Activated naive CD8-positive, alpha-beta T cell treated with anti-CD3 and anti-CD28 coated beads, Interleukin-2, amount 10 ng/mL, durations not matched to agents 7 days and 5 days (primary cell): ENCODE measurements at regions not wholly inside any gene's neighbourhood (a gene's known extent, or its start where the extent isn't known, plus 50 kb on each side); places are given as distances from the start of the nearest gene placed in this dataset.
"Not testable (repeated sequence)": the region's sequence is repeated elsewhere in the genome, so short reads cannot be mapped to it uniquely, and the experiment has no call there.

Source experiments
- ATAC-seq: fragments of 150-1000 bp; cut with Tn5 transposase; one replicate; pipeline ENCODE4 v1.10.0; 2021; ENCODE audit warnings: low read depth, moderate library complexity
- POLR2A ChIA-PET: fragments of 350-600 bp; sonication (Branson Sonifier 250); formaldehyde crosslinking; loops from one replicate; lab custom pipeline; 2021; ENCODE audit warnings: antibody characterized with exemption; lab: Charles Lee
- DNase-seq: peaks from one replicate; pipeline ENCODE4 v3.0.0; 2021
- H3K27ac Mint-ChIP-seq: one replicate; pipeline ENCODE4 v1.8.0; 2022; ENCODE audit warnings: mild to moderate bottlenecking, mixed read lengths
- H3K27me3 Mint-ChIP-seq: one replicate; pipeline ENCODE4 v1.8.0; 2022; ENCODE audit warnings: mild to moderate bottlenecking, moderate library complexity, mixed read lengths
- H3K36me3 Mint-ChIP-seq: one replicate; pipeline ENCODE4 v1.8.0; 2021; ENCODE audit warnings: mild to moderate bottlenecking, mixed read lengths
- H3K4me1 Mint-ChIP-seq: one replicate; pipeline ENCODE4 v1.8.0; 2021; ENCODE audit warnings: mixed read lengths
- H3K4me3 Mint-ChIP-seq: one replicate; pipeline ENCODE4 v1.8.0; 2022; ENCODE audit warnings: mild to moderate bottlenecking, moderate library complexity, mixed read lengths
- H3K9me3 Mint-ChIP-seq: one replicate; pipeline ENCODE4 v1.8.0; 2021; ENCODE audit warnings: mixed read lengths

DNA sequence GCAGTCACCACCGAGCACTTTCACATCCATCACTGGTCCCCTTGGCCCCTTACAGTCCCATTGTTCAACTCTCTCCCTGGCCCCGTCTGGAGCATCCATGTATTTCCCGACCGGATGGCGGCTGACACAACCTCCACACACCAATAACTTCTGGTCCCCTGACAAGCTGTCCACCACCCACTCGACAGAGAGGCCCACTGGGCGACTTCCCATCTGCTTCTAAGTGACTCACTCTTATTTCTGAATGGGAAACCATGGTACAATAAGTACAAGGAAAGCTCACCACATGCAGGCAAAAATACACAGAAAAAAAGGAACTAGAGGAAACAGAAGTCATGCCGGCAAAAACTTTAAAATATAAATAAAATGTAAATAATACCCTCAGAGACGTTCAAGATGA, 82.9 kb upstream of the RAB12 start:
- H3K27ac Mint-ChIP-seq = peak overlapping the region; percentile 80
- POLR2A ChIA-PET = interaction anchor here (1.5 kb wide), 1 partner anchor 48 kb away, joined by 3 read pairs; no protein-coding TSS in a partner anchor
- H3K27me3 Mint-ChIP-seq = peaks cover 20% of the 10 kb centered on the region
- peaks cover 8% of the 10 kb centered on the region for H3K9me3 Mint-ChIP-seq
- no peak for ATAC-seq
- peaks cover 29% of the 10 kb centered on the region for H3K4me1 Mint-ChIP-seq
- H3K36me3 Mint-ChIP-seq = peaks cover 9% of the 10 kb centered on the region
- H3K4me3 Mint-ChIP-seq = peak overlapping the region; percentile 70
- DNase-seq = no peak

DNA sequence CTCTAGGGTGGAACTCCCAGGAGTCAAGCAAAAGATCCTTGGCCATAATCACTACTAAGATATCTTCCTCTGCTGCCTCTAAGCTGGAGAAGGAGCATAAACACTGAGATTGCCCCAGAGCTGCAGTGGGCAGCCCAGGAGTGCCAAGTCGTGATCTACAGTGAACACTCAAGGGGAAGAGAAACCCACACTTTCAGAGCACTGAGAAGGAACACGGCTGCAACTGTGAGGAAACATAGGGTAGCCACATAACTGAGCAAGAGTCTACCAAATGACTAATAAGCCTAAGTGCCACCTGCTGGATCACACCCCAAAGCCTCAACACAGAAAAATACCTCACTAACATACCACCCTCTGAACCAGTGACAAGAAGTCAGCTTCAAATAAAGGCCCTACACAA, 79.6 kb upstream of the RAB12 start:
- no peak for DNase-seq
- POLR2A ChIA-PET = no interaction called here
- no peak overlapping the region for H3K4me3 Mint-ChIP-seq
- peaks cover 17% of the 10 kb centered on the region for H3K36me3 Mint-ChIP-seq
- no peak for ATAC-seq
- H3K4me1 Mint-ChIP-seq = peaks cover 23% of the 10 kb centered on the region
- H3K27ac Mint-ChIP-seq = no peak overlapping the region
- peaks cover 20% of the 10 kb centered on the region for H3K27me3 Mint-ChIP-seq
- H3K9me3 Mint-ChIP-seq = peaks cover 21% of the 10 kb centered on the region

DNA sequence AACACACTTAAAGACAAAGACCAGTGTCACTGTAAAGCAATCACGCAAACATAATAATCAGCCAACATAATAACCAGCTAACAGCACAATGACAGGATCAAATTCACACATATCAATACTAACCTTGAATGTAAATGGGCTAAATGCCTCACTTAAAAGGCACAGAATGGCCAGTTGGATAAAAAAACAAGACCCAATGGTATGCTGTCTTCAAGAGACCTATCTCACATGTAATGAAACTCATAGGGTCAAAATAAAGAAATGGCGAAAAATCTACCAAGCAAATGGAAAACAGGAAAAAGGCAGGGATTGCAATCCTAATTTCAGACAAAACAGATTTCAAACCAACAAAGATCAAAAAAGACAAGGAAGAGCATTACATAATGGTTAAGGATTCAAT, 78.2 kb upstream of the RAB12 start:
- Mint-ChIP-seq H3K36me3 (peaks cover 15% of the 10 kb centered on the region), H3K9me3 (peaks cover 21% of the 10 kb centered on the region), H3K27me3 (peaks cover 17% of the 10 kb centered on the region)
- H3K4me1 Mint-ChIP-seq, H3K4me3 Mint-ChIP-seq, ATAC-seq, H3K27ac Mint-ChIP-seq, POLR2A ChIA-PET, DNase-seq: not testable (repeated sequence)

DNA sequence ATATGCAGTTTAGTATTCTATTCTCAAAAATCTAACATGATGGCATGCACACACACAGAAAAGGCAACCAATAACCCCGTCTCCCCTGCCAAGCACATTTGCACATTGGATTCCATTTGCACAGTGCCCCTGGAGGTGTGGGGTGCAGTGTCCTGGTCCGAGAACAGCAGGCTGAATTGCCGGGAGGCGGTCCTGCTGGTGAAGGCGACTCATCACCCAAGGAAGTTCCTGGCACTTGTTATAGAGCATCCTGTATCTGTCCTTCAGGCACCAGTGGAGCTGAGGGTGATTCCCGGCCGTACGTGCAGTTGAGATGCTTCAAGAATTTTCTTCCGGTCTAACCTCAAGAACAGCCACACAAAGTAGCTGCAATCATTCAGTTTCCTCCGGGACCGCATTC, 73.0 kb upstream of the RAB12 start:
- DNase-seq (no peak), ATAC-seq (no peak)
- peaks cover 18% of the 10 kb centered on the region for H3K27me3 Mint-ChIP-seq
- no peaks in the 10 kb centered on the region for H3K4me1 Mint-ChIP-seq
- H3K9me3 Mint-ChIP-seq = peaks cover 15% of the 10 kb centered on the region
- H3K27ac Mint-ChIP-seq = no peak overlapping the region
- POLR2A ChIA-PET = no interaction called here
- H3K4me3 Mint-ChIP-seq = no peak overlapping the region
- peaks cover 8% of the 10 kb centered on the region for H3K36me3 Mint-ChIP-seq

DNA sequence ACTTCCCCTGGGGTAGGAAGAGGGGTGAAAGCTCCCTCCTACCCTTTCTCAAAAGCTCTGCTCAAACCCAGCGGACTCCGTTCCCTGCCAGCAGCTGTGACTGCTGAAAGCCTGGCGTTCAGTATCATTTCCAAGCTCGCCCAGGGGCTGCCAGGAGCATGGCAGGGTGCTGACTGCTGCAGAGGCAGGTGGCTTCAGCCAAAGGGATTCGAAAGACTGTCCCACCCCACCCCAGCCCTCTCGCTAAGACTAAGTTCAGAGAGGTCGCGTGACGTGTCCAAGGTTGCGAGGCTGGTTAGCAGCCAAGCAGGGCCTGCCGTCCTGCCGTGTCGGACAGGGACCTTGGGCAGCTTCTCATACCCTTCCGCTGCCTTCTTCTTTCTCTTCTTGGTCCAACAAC, 72.3 kb upstream of the RAB12 start:
- no peaks in the 10 kb centered on the region for H3K4me1 Mint-ChIP-seq
- peaks cover 5% of the 10 kb centered on the region for H3K36me3 Mint-ChIP-seq
- no peak overlapping the region for H3K27ac Mint-ChIP-seq
- H3K27me3 Mint-ChIP-seq = peaks cover 19% of the 10 kb centered on the region
- no peak for ATAC-seq
- no peak overlapping the region for H3K4me3 Mint-ChIP-seq
- POLR2A ChIA-PET = no interaction called here
- no peak for DNase-seq
- H3K9me3 Mint-ChIP-seq = peaks cover 9% of the 10 kb centered on the region

DNA sequence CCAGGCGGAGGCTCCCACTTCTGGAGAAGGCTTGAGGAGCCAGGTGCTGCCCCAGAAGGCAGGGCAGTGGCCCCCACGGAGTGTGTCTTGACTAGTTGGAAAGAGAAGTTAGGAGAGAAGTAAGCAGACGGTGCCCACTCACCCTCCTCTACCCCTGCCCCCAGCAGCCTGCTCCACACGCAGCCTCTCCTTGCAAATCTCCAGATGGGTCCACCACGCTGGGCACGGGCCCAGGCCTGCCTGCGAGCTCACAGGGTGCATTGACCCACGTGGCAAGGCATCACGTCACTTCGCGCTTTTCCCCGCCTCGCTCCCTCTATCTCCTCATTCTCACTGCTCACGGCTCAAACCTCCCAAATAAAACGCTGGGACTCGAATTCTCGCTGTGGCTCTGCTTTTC, 71.8 kb upstream of the RAB12 start:
- DNase-seq = no peak
- Mint-ChIP-seq H3K36me3 (peaks cover 1% of the 10 kb centered on the region), H3K4me1 (no peaks in the 10 kb centered on the region), H3K27ac (no peak overlapping the region), H3K27me3 (peaks cover 15% of the 10 kb centered on the region), H3K4me3 (no peak overlapping the region), H3K9me3 (peaks cover 4% of the 10 kb centered on the region)
- ATAC-seq = no peak
- POLR2A ChIA-PET = no interaction called here

DNA sequence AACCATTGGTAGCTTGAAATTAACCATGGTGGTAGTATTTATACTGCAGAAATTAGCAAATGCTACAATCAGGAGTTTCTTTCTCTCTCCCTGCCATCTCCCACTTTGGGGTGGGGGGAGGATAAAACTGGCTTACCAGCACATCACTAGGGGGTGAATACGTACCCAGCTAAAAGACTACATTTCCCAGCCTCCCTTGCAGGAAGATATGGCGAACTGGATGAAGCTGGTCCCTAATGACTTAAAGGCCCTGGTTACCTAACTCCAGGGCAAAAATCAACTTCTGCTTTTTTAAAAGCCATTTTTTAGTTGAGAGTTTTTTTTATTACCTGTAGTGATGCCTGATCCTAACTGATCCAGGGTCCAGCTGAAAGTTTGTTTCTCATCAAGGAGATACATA, 70.3 kb upstream of the RAB12 start:
- Mint-ChIP-seq H3K36me3 (no peaks in the 10 kb centered on the region), H3K9me3 (no peaks in the 10 kb centered on the region), H3K4me3 (no peak overlapping the region), H3K27me3 (peaks cover 6% of the 10 kb centered on the region), H3K4me1 (no peaks in the 10 kb centered on the region), H3K27ac (no peak overlapping the region)
- POLR2A ChIA-PET = no interaction called here
- DNase-seq (no peak), ATAC-seq (no peak)

DNA sequence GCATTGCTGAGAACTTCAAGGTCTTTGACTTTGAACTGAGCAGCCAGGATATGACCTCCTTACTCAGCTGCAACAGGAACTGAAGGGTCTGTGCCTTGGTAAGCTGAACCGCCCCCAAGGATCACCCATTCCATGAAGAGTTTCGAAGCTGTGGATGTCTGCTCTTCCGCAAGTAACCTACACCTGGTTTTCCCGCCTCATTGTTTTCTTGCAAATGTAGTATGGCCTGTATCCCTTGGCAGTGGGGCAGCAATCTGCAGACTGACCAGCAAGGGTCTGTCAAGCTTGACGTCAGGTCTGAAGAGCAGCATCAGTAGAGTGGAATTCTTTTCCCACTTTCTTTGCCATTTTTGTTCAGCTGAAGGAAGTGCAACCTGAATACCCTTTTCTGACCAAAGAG, 62.6 kb upstream of the RAB12 start:
- Mint-ChIP-seq H3K9me3 (no peaks in the 10 kb centered on the region), H3K27me3 (peaks cover 2% of the 10 kb centered on the region), H3K36me3 (no peaks in the 10 kb centered on the region), H3K27ac (no peak overlapping the region), H3K4me1 (peaks cover 1% of the 10 kb centered on the region), H3K4me3 (no peak overlapping the region)
- POLR2A ChIA-PET = no interaction called here
- DNase-seq (no peak), ATAC-seq (no peak)

DNA sequence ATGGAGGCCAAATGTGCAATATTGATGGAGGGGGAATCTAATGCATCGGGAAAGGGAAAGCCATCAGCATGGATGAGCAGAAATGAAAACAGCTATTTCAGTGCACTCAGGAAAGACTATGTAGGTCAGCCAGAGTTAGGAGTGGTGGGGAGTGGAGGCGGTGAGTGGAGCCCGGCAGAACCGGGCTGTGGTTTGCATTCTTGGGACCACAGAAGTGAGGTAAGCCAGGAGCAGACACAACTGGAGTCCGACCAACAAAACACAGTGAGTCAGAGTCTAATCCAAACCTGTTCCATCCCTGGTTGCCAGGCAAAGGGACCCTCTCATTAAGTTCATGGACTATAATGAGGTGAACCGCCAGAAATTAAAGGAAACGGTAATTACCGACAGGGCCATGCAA, 61.1 kb upstream of the RAB12 start:
- H3K4me3 Mint-ChIP-seq = no peak overlapping the region
- no peaks in the 10 kb centered on the region for H3K27me3 Mint-ChIP-seq
- POLR2A ChIA-PET = no interaction called here
- no peak for DNase-seq
- no peaks in the 10 kb centered on the region for H3K36me3 Mint-ChIP-seq
- H3K27ac Mint-ChIP-seq = no peak overlapping the region
- no peak for ATAC-seq
- no peaks in the 10 kb centered on the region for H3K9me3 Mint-ChIP-seq
- H3K4me1 Mint-ChIP-seq = peaks cover 1% of the 10 kb centered on the region

DNA sequence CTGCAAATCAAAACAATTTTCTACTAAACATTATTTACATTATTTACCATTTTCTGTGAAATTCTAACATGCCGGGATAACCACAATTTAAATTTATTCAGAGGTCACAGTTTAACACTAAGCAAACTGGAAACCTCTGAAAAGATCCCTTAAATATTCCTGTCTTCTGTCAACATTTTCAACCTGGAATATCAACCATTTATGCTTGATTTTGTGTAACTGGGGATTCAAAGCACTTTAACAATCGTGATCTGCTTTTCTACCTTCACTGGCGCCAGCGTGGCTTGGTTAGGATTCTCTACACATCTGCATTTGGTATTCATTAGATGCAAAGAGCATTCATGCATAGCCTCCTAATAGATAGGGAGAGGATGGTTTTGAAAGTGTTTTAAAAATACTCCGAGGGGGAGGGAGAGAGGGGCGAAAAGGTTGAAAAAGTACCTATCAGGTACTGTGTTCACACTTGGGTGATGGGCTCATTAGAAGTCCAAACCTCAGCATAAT, 59.9 kb upstream of the RAB12 start:
- no peaks in the 10 kb centered on the region for H3K27me3 Mint-ChIP-seq
- POLR2A ChIA-PET = no interaction called here
- peaks cover 1% of the 10 kb centered on the region for H3K4me1 Mint-ChIP-seq

DNA sequence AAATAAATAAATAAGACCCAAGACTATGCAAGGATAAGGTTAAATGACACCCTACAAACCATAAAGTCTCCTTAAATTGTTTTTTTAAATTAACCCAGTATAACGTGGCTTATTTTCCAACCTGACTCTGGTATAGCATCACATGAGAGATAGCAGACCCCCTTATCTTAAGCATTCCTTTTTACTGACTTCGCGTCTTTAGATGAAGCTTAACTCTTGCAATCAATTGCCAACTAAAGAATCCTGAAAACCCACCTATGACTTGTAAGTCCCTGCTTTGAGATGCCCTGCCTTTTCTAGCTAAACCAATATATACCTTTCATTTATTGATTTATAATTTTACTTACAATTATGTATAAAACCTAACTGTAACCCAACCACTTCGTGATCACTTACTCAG, 57.1 kb upstream of the RAB12 start:
- Mint-ChIP-seq H3K27me3 (peaks cover 1% of the 10 kb centered on the region), H3K9me3 (no peaks in the 10 kb centered on the region), H3K4me3 (no peak overlapping the region), H3K4me1 (no peaks in the 10 kb centered on the region), H3K36me3 (no peaks in the 10 kb centered on the region), H3K27ac (no peak overlapping the region)
- ATAC-seq = no peak
- DNase-seq = no peak
- POLR2A ChIA-PET = no interaction called here

More for the DNA sequence above, 59.9 kb upstream of the RAB12 start:
- no peaks in the 10 kb centered on the region for H3K36me3 Mint-ChIP-seq
- no peak overlapping the region for H3K4me3 Mint-ChIP-seq
- no peak for DNase-seq
- H3K27ac Mint-ChIP-seq = no peak overlapping the region
- no peaks in the 10 kb centered on the region for H3K9me3 Mint-ChIP-seq
- ATAC-seq = no peak

DNA sequence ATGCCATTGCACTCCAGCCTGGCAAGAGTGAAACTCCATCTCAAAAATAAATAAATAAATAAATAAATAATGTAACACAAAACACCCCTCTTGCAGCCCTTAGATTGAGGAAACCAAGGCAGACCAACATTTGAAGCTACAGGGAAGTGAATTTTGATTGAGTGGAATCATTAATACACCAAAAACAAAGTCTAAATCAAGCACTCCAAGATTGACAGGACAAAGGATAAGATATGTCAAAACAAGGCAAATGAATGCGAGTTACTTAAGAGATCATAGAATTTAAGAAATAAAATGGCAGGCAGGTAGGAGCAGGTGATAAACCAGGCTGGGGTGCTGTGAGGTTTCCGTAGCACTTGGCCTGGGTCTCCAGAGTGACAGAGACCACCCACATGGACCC, 54.9 kb upstream of the RAB12 start:
- no peaks in the 10 kb centered on the region for H3K4me1 Mint-ChIP-seq
- H3K27me3 Mint-ChIP-seq = peaks cover 3% of the 10 kb centered on the region
- H3K4me3 Mint-ChIP-seq = no peak overlapping the region
- no peaks in the 10 kb centered on the region for H3K9me3 Mint-ChIP-seq
- H3K27ac Mint-ChIP-seq = no peak overlapping the region
- no peak for ATAC-seq
- POLR2A ChIA-PET = no interaction called here
- no peak for DNase-seq
- no peaks in the 10 kb centered on the region for H3K36me3 Mint-ChIP-seq

DNA sequence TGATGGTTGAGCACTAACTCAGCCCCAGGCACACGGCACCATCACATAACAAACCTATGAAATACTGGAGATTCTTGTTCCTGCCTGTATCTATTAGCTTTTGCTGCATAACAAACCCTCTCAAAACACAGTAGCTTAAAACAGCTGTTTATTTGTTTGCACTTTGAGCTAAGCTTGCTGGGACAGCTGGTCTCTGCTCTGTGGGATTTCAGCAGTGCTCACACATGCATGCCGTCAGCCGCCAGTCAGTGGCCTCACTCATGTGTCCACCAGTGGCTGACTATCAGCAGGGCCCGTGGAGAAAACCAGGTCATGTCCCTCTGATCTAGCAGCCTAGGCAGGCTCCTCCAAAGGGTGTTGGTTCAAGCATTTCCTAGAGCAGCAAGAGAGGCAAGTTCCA, 52.8 kb upstream of the RAB12 start:
- no peaks in the 10 kb centered on the region for H3K36me3 Mint-ChIP-seq
- DNase-seq = no peak
- no peaks in the 10 kb centered on the region for H3K4me1 Mint-ChIP-seq
- POLR2A ChIA-PET = no interaction called here
- H3K4me3 Mint-ChIP-seq = no peak overlapping the region
- H3K9me3 Mint-ChIP-seq = no peaks in the 10 kb centered on the region
- no peak for ATAC-seq
- H3K27me3 Mint-ChIP-seq = peaks cover 8% of the 10 kb centered on the region
- no peak overlapping the region for H3K27ac Mint-ChIP-seq
